ENCODE measurements at regions not wholly inside any gene's neighbourhood (a gene's known extent, or its start where the extent isn't known, plus 50 kb on each side); places are given as distances from the start of the nearest gene placed in this dataset. TPM values are rescaled to one million over a fixed set of nuclear protein-coding genes. Genes with fewer than 3 reads are reported as not detected.

DNA sequence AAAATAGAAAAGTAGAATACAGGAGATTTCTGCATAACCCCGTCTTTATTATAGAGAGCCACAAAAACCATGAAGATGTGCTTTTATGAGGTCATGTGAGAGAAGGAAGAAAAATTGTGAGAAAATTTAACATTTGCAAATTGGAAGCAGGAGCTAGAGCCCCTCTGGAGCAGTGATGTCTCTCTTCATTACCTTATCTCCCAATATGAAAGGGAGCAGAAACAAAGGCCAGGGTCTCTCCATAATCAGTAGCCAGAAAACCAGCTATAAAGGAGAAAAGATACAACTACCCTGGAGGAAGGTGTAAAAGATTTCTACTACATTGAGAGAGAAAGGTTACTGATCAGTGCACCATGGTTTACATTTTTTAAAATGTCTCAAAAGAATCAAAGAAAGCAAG lies 53.2 kb upstream of the ITGA1 start:
- Histone ChIP-seq H3K27ac (no peak overlapping the region), H3K36me3 (no peaks in the 10 kb centered on the region), H3K4me1 (no peaks in the 10 kb centered on the region), H3K27me3 (no peaks in the 10 kb centered on the region), H3K4me3 (no peak overlapping the region), H3K9me3 (no peaks in the 10 kb centered on the region)
- 91 to 98% methylated on average over 1 of the region's 1 CpG for WGBS, 2 donors
- TF ChIP-seq EP300 (IDR thresholded peaks at IDR 0.05) (no peak), CTCF (IDR thresholded peaks at IDR 0.05) (no peak), POLR2A (IDR thresholded peaks at IDR 0.05) (no peak)
- DNase-seq (ENCODE audit: low spot score in 2 of 2): no peak

GRCh38 chr5:52735139-52735538 lies 52.6 kb upstream of the ITGA1 start:
- no peaks in the 10 kb centered on the region for H3K27me3 ChIP-seq
- no peak overlapping the region for H3K27ac ChIP-seq
- H3K9me3 ChIP-seq: no peaks in the 10 kb centered on the region
- no peaks in the 10 kb centered on the region for H3K4me1 ChIP-seq
- DNase-seq (ENCODE audit: low spot score in 2 of 2): no peak
- 75 to 77% methylated on average over 4 of the region's 4 CpGs for WGBS, 2 donors
- no peaks in the 10 kb centered on the region for H3K36me3 ChIP-seq
- no peak for TF ChIP-seq EP300 (IDR thresholded peaks at IDR 0.05)
- no peak for TF ChIP-seq CTCF (IDR thresholded peaks at IDR 0.05)
- no peak for TF ChIP-seq POLR2A (IDR thresholded peaks at IDR 0.05)
- no peak overlapping the region for H3K4me3 ChIP-seq

Small RNA genes lying in the stretch of these regions (small RNA-seq; reads per million reads assigned to genes)
- not detected for gene RPS17P11
